ENCODE measurements at regions not wholly inside any gene's neighbourhood (a gene's known extent, or its start where the extent isn't known, plus 50 kb on each side); places are given as distances from the start of the nearest gene placed in this dataset.

DNA sequence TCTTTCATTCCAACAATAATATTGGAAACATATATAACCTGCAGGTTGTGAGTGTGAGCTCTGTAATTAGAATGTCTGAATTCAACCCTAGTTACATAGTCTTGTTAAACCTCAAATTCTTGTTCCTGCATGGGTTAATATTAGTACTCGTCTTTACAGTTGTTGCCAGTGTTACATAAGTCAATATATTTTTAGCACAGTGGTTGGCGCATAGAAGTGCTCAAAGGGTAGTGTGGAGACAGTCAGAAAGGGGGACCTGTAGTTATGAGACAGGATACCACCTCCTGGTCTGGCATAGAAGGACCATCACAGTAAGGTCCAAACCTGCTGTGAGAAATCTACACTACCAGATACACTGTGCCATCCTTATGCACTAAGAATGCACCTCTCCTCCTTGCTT lies 1045.9 kb upstream of the SLIT2 start:
- TF ChIP-seq POLR2A (IDR thresholded peaks at IDR 0.05; ENCODE audit: low read length) (no peak), GATA1 (IDR thresholded peaks at IDR 0.05; ENCODE audit: low read depth, low read length) (no peak)

All from erythroblast (primary cell).